RKO (cell line): ENCODE measurements at regions not wholly inside any gene's neighbourhood (a gene's known extent, or its start where the extent isn't known, plus 50 kb on each side); places are given as distances from the start of the nearest gene placed in this dataset.

ENCODE experiments used
- DNase-seq: peaks from one replicate; pipeline ENCODE4 v3.0.0-alpha.2; 2016; ENCODE audit warnings: low spot score

DNA sequence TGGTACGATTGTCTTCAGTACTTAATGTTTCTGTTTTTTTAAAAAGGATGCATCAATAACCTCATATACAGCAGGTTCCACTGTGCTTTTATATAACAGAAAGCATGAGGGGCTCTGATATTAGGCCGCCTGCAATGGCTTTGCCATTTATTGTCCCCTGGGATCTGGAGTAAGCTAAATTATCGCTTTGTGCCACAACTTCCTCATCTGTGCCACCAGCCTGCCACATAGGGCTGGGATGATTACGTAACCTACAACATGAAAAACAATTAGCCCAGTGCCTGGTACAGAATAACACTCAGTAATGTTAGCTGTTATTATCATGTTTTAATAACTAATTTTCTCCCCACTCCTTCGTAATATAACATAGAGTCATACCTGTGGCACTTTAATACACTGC, 65.5 kb upstream of the TRIM2 start:
- no peak for DNase-seq

DNA sequence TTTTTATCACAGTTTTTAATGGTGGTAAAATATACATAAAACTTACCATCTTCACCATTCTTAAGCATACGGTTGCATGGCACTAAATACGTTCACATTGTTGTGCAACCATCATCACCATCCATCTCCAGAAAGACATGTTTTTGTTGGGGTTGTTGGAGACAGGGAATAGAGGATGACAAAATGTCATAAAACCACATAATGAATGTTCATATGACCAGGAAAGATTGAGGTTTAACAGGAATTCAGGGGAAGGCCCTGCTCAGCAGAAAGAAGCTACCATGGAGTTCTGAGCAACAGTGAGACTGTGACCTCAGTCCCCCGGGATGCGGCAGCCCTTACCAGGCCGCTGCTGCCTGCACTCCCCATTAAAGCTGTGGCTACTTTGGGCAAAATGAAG, 63.9 kb upstream of the TRIM2 start:
- DNase-seq = no peak

DNA sequence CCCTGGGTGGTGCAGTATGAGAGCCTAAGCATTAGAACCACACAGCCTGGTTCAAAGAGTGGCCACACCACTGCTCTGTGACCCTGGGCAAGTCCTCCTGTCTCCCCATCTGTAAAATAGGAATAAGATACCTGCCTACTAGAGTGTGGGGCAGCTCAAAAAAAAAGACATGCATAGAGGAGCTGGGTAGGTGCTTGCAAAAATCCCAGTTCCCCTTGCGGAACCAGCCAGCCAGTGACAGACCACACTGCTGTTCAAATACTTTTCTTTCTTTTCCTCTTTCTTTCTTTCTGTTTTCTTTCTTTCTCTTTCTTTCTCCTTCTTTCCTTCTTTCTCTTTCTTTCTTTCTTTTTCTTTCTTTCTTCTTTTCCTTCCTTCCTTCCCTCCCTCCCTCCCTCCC, 63.0 kb upstream of the TRIM2 start:
- DNase-seq = no peak

DNA sequence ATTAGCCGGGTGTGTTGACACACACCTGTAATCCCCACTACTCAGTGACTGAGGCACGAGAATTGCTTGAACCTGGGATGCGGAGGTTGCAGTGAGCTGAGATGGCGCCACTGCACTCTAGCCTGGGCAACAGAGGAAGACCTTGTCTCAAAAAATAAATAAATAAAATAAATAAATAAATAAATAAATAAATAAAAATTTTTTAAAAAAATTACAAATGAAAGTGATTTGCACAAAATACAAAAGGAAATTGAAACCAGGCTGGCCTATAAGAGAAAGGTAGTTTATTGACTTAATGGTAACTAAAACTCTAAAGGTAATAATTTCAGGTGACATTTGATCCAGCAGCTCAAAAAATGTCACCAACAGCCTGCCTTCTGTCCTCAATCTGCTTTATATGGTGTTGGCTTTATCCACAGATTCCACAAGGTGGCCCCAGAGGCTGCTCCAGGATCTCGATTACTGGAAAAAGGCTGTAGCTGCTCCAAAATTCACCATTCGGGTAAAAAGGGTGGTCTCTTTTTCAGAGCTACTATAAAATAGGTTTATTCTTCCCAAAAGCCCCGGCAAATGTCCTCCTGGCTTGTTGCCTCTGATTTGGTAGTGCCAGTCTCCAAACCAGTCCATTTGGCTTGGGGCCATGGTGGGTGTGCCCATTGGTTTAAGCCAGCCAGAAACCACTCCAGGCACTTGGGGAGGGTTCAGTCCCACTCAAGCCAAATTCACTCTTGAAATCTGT, 61.4 kb upstream of the TRIM2 start:
- DNase-seq = peak; percentile 84

DNA sequence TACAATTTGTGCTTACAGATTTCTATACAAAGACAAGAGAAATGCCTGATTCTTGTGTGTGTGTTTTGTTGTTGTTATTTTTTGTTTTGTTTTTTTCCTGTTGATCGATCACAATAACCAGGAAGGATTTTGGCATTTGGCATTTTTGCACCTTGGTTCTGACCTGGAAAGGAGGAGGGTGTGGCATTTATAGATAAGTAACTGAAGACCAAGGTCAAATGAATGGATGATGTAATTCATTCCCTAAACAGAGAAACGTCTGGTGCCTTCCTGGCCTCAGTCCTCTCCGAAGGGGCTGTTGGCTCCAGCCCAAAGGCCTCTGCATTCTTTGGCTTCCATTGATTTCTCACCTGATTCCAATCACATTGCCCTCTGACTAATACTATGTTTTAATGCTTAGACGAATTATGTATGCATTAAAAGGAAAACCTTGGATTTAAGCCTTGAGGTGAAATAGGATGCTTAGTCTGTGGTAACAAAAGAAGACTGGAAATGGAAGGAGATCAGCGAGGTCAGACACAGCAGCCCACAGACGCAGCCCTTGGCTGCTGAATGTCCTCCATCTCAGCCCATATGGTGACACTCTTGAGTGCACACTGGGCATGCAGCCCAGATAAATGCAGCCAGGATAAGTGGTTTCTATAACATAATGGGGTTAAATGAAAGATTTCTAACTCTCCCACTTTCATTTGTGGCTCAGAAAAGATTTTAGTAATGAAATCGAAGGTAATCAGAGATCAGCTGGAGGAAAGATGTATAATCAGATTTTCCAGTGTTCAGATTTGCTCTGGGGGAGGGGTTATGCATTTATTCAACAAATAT, 60.5 kb upstream of the TRIM2 start:
- no peak for DNase-seq

DNA sequence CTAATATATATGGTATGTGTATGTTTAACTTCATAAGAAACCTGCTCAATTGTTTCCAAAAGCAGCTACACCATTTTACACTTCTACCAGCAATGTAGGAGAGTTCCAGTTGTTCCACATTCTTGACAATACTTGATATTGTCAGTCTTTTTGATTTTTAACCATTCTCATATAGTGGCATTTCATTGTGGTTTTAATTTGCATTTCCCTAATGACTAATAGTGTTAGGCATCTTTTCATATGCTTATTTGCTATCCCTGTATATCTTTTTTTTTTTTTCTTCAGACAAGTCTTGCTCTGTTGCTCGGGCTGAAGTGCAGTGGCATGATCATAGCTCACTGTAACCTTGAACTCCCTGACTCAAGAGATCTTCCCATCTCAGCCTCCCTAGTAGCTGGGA, 58.2 kb upstream of the TRIM2 start:
- DNase-seq = no peak

DNA sequence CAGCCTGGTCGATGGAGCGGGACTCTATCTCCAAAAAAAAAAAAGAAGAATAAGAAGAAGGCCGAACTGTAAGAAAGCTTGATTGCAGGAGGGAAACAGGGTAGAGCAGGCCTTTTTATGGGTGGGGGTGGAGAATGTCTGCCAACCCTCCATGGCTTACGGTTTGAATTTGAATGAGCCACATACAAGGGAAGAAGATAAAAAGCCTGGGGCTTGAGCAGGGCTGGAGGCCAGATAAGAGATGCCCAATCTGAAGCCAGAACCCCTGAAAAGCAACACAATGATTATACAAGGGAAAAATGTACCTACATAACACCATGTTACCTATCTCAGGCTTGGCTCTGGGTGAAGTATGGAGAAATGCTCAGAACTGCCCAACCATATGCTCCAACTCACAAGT, 57.3 kb upstream of the TRIM2 start:
- no peak for DNase-seq

DNA sequence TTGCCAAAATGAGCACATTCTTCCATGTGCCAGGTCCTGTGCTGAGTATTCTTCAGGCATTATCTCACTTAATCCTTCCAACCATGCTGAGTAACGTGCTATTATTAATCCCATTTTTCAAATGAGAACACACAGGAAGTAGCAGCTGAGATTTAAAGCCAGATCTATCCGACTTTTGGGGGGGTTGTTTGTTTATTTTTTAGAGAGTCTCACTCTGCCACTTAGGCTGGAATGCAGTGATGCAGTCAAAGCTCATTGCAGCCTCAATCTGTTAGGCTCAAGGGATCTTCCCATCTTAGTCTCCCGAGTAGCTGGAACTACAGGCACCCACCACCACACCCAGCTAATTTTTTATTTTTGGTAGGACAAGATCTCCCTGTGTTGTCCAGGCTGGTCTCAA, 55.5 kb upstream of the TRIM2 start:
- DNase-seq = no peak

DNA sequence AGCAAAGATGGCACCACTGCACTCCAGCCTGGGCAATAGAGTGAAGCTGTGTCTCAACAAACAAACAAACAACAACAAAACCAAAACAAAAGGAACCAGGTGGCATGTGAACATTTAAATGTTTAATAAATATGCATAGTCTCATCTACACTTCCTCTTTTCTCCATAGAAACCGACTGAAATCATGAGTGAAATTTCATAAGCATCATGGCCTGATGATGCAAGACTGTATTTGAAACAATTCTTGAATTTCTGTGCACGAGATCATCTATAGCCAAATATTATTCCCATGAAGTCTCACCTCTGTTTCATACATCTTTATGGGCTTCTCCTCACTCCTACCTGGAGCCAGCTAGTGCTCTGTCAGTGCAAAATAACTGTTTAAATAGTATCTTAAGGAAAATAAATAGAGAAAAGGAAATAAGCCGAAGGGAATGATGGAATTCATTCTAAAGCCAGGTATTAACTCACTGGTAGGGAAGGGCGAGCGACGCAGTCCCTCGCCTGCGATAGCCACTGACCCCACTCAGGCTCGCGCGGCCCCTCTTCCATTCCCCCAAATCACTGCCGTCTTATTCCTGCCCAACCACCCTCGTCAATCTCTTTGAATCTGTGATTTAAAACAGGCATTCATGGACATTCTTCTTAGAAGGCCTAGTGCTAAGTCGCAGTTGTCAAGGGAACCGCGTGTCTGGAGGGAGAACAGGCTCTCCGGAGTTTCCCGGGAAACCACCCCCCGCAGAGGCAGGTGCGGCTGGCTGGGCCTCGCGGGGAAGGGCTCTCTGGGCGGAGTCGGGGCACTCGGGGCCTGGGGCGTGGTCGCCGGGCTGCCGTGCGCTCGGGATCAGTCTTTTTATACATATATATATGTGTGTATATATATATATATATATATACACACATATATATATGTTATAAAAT, 52.4 kb upstream of the TRIM2 start:
- DNase-seq = no peak

DNA sequence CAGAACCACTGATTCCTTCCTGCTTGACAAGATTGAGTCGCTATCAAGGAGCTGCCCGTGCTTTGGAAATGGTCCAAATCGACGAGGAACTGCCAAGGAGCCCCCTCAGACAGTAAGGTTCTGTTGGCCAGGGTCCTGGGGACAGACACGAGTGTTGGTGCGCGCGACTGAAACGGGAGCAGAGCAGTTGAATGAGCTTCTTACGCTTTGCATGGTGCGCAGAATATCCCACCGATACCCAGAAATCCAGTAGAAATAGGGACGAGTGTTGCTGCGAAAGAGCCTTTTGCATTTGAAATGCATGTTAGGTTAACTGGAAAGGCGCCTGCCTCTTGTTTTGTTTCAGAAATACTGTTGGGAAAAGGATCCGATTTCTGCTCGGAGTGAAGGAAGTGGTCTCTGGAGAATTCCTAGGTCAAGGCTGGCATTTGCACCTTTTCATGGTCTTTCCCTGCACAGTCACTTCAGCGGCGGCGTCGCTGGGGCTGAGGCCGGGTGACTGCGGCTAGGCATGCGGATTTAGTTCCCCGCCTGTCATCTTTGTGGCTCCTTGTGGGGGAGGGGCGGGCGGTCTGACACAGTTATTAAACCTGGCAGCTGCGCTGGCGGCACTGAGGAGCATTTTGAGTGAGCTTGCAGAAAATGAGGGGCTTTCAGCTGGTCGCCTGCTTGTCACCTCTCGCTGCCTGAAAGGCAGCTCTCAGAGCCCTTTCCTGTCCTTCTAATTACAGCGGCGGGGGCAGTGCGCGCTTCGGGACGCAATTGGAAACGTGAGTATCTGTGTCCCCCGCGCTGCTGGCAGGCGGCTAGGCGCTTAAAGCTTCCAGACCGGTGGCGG, 51.5 kb upstream of the TRIM2 start:
- peak; percentile 19 for DNase-seq

DNA sequence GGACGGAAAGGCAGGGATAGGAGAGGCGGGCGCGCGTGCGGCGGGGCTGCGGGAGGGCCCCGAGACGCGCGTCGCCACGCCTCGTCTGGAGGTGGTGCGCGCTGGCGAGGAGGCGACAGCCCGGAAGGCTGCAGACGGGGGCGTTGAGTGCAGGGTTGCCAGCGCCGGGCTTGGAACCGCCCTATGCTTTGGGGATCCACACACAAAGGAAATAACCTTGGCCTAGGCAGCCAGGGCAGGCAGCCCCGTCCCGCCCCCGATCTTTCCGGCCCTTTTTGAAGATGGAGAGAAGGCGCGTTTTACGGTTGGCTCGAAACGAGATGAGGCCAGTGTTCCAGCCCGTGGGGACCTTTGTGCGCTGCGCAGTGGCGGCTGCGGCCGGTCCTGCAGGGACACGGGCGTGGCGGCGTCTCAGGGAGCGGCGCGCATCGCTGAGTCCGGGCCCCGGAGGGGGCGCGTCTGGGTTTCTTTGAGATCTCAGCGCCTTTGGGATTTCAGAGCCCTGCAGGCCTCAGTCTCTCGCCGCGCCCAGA, 50.8 kb upstream of the TRIM2 start:
- peak; percentile 79 for DNase-seq

DNA sequence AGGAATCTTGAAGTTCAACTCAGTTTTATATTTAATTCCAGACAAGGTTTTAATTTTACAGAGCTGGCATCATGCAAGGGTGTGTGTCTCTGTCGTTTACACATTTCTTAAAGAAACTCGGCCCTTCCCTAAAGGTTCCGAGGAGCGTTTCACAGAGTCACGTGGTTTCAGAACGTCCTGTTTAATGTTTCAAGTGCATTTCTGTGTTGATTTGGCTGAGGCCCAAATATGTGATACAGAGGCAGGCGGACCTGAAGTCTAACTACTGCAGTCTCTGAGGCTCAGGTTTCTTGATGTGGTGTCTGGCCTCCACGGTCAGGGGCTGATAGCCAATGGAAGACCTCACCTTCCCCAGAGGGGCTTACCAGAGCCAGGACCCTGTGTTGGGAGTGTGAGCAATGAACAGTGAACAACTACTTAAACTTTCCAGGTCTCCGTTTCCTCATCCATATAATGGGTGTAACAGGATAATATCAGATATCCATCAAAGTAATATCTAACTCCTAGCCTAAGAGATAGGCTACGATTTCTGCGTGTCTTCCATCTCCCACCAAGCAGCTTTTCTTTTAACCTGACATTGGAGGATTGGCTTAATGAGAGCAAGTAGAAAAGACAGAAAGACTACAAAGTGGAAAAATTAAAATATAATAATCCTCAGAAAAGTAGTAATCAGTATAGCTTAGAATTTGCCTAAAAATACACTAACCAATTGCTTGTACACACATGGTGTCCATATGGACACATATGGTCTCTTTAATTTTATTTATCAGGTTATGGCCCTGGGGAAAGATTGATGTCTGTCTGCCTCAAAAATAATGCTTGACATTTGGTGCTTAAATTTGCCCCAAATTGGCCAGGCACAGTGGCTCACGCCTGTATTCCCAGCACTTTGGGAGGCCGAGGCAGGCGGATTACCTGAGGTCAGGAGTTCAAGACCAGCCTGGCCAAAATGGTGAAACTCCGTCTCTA, 50.0 kb upstream of the TRIM2 start:
- DNase-seq = peak; percentile 85
